Smooth muscle cell (in vitro differentiated cells): ENCODE measurements at regions not wholly inside any gene's neighbourhood (a gene's known extent, or its start where the extent isn't known, plus 50 kb on each side); places are given as distances from the start of the nearest gene placed in this dataset.
"Not testable (repeated sequence)": the region's sequence is repeated elsewhere in the genome, so short reads cannot be mapped to it uniquely, and the experiment has no call there.

Source experiments
- DNase-seq: peaks from one replicate; lab custom pipeline; 2025; ENCODE audit not compliant: unreplicated experiment; lab: John Stamatoyannopoulos, UW
- H2AFZ ChIP-seq: fragments of 200-600 bp; sonication (generic); 2 replicates; pipeline ENCODE4 v1.6.0; 2016; ENCODE audit warnings: antibody characterized with exemption, low read depth, mild to moderate bottlenecking
- H3F3A ChIP-seq: fragments of 200-600 bp; sonication (generic); 2 replicates; pipeline ENCODE4 v1.6.0; 2017; ENCODE audit warnings: antibody characterized with exemption, low read depth
- H3K27ac ChIP-seq: fragments of 200-600 bp; sonication (generic); 2 replicates; pipeline ENCODE4 v1.5.1; 2016; ENCODE audit warnings: low read depth, mild to moderate bottlenecking
- H3K27me3 ChIP-seq: fragments of 200-600 bp; sonication (generic); 2 replicates; pipeline ENCODE4 v1.6.1; 2016; ENCODE audit warnings: low read depth, mild to moderate bottlenecking
- H3K36me3 ChIP-seq: fragments of 200-600 bp; sonication (generic); 2 replicates; pipeline ENCODE4 v1.5.1; 2016; ENCODE audit warnings: low read depth
- H3K4me1 ChIP-seq: fragments of 200-600 bp; sonication (generic); 2 replicates; pipeline ENCODE4 v1.5.1; 2016; ENCODE audit warnings: low read depth
- H3K4me2 ChIP-seq: fragments of 200-600 bp; sonication (generic); 2 replicates; pipeline ENCODE4 v1.6.0; 2016; ENCODE audit warnings: mild to moderate bottlenecking
- H3K4me3 ChIP-seq: fragments of 200-600 bp; sonication (generic); 2 replicates; pipeline ENCODE4 v1.5.1; 2016; ENCODE audit warnings: mild to moderate bottlenecking
- H3K79me2 ChIP-seq: fragments of 200-600 bp; sonication (generic); 2 replicates; pipeline ENCODE4 v1.6.0; 2016; ENCODE audit warnings: low read depth, mild to moderate bottlenecking
- H3K9ac ChIP-seq: fragments of 200-600 bp; sonication (generic); 2 replicates; pipeline ENCODE4 v1.6.0; 2016; ENCODE audit warnings: low read depth
- H3K9me3 ChIP-seq: fragments of 200-600 bp; sonication (generic); replicated peaks from 2 replicates; pipeline ENCODE4 v1.5.1; 2016; ENCODE audit warnings: low read depth
- H4K20me1 ChIP-seq: fragments of 200-600 bp; sonication (generic); 2 replicates; pipeline ENCODE4 v1.6.0; 2016; ENCODE audit warnings: low read depth
- WGBS: methylation state at CpG from one replicate; pipeline ENCODE4 v1.1.7; 2016; ENCODE audit warnings: low lambda C conversion rate; 5-methylcytosine and 5-hydroxymethylcytosine counted together
- TF ChIP-seq, protein P1 (sequence below): fragments of 200-600 bp; sonication (generic); IDR thresholded peaks from 2 replicates; pipeline ENCODE4 v1.5.1; 2017; ENCODE audit warnings: borderline replicate concordance, mild to moderate bottlenecking, antibody characterized with exemption; ENCODE audit not compliant: insufficient read depth, poor library complexity, severe bottlenecking

DNA sequence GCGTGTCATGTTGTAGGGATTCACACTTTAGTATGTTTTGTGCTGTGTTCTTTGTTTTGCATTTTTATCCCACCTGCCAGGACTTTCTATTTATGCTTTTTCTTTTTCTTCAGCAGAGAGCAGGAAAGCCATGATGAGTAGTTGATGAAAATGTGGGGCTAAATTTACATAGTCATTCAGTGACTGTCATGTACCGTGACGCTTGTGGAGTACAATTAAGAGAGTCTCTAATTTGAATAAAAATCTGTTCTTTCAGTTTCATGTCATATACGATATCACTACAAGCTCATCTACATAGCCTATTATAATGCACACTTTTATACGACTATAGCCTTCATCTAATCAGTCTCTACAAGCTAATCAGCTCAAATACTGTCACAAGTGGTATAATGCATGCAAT, 112.7 kb upstream of the SPATS2L start:
- no peak overlapping the region for H3K27ac ChIP-seq
- 90% methylated on average over 5 of the region's 5 CpGs for WGBS
- no peaks in the 10 kb centered on the region for H3K4me1 ChIP-seq
- H4K20me1 ChIP-seq: no peaks in the 10 kb centered on the region
- H3K9ac ChIP-seq: no peak overlapping the region
- H3K79me2 ChIP-seq: no peaks in the 10 kb centered on the region
- H3K36me3 ChIP-seq: no peaks in the 10 kb centered on the region
- no peak overlapping the region for H2AFZ ChIP-seq
- H3K27me3 ChIP-seq: no peaks in the 10 kb centered on the region
- H3K9me3 ChIP-seq: no peaks in the 10 kb centered on the region
- no peak overlapping the region for H3K4me3 ChIP-seq
- no peak for DNase-seq
- H3F3A ChIP-seq: no peaks in the 10 kb centered on the region
- TF ChIP-seq, protein P1, sequence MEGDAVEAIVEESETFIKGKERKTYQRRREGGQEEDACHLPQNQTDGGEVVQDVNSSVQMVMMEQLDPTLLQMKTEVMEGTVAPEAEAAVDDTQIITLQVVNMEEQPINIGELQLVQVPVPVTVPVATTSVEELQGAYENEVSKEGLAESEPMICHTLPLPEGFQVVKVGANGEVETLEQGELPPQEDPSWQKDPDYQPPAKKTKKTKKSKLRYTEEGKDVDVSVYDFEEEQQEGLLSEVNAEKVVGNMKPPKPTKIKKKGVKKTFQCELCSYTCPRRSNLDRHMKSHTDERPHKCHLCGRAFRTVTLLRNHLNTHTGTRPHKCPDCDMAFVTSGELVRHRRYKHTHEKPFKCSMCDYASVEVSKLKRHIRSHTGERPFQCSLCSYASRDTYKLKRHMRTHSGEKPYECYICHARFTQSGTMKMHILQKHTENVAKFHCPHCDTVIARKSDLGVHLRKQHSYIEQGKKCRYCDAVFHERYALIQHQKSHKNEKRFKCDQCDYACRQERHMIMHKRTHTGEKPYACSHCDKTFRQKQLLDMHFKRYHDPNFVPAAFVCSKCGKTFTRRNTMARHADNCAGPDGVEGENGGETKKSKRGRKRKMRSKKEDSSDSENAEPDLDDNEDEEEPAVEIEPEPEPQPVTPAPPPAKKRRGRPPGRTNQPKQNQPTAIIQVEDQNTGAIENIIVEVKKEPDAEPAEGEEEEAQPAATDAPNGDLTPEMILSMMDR: no peak
- H3K4me2 ChIP-seq: no peak overlapping the region

DNA sequence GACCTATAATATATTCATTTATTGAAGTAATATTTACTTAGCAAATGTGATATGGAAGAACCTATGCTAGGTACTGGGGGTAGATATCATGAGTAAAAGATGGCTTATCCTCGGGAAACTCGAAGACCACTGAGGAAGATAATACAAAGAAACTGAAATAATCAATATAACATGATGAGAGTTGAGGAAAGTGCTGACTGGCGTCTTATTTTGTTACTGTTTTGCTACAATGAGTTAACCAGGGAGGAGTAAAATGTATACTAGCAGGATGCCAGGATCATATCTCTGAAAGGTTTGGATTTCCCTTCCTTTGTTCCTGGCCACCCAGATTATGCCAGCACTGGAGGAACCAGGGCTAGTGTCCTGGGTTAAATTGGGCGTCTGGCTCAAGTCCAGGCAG, 111.7 kb upstream of the SPATS2L start:
- DNase-seq: no peak
- H3K27me3 ChIP-seq: no peaks in the 10 kb centered on the region
- H2AFZ ChIP-seq: no peak overlapping the region
- H4K20me1 ChIP-seq: no peaks in the 10 kb centered on the region
- H3K4me1 ChIP-seq: peaks cover 4% of the 10 kb centered on the region
- TF ChIP-seq, protein P1: no peak
- H3K9ac ChIP-seq: no peak overlapping the region
- H3K4me2 ChIP-seq: no peak overlapping the region
- H3K9me3 ChIP-seq: no peaks in the 10 kb centered on the region
- 96% methylated on average over 4 of the region's 4 CpGs for WGBS
- no peak overlapping the region for H3K4me3 ChIP-seq
- no peak overlapping the region for H3K27ac ChIP-seq
- H3F3A ChIP-seq: no peaks in the 10 kb centered on the region
- no peaks in the 10 kb centered on the region for H3K79me2 ChIP-seq
- H3K36me3 ChIP-seq: no peaks in the 10 kb centered on the region

DNA sequence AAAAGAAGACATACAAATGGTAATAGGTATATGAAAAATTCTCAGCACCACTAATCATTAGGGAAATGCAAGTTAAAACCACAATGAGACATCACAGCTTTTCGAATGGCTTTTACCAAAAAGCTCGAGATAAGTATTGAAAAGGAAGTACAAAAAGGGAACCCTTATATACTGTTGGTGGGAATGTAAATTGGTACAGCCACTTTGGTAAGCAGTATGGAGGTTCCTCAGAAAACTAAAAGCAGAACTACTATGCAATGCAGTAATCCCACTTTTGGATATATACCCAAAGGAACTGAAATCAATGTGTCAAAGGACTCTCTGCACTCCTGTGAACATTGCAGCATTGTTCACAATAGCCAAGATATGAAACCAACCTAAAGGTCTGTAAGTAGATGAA, 107.5 kb upstream of the SPATS2L start:
- TF ChIP-seq, protein P1: no peak
- DNase-seq: no peak
- Histone ChIP-seq H3K9ac (no peak overlapping the region), H4K20me1 (no peaks in the 10 kb centered on the region), H3K27me3 (no peaks in the 10 kb centered on the region), H3K79me2 (no peaks in the 10 kb centered on the region), H3K4me2 (no peak overlapping the region), H3K36me3 (no peaks in the 10 kb centered on the region), H3K4me3 (no peak overlapping the region), H3K27ac (no peak overlapping the region), H3F3A (no peaks in the 10 kb centered on the region), H2AFZ (peak overlapping the region; percentile 62), H3K4me1 (peaks cover 4% of the 10 kb centered on the region), H3K9me3 (no peaks in the 10 kb centered on the region)
- 88% methylated on average over 2 of the region's 2 CpGs for whole genome bisulfite sequencing

DNA sequence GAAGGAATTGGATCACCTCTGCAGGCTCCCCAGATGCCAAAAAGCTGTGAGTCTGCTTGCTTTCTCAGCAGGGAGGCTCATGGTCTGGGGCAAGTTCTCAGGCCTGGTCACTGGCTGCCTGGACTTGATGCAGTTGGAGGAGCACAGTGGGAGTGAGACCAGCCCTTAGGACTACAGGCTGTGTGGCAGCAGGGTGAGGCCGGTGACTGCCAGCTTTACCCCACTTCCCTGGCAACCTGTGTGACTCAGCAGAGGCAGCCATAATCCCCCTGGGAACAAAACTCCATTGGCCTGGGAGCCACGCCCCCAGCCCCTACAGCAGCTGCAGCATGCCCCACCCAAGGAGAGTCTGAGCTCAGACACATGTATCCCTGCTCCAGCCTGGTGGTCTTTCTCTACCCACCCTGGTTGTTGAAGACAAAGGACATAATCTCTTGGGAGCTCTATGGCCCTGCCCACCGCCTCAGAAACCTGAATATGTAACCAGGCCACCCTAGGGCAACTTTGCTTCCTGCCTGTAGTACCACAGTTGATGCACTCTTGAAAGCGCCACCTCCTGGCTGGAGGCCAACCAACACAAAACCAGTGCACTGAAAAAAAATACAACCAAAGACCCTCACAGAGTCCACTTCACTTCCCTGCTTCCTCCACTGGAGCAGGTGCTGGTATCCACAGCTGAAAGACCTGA, 106.8 kb upstream of the SPATS2L start:
- H3K9ac ChIP-seq: no peak overlapping the region
- WGBS: 98% methylated on average over 4 of the region's 4 CpGs
- no peaks in the 10 kb centered on the region for H3F3A ChIP-seq
- H3K4me2 ChIP-seq: no peak overlapping the region
- H3K27ac ChIP-seq: no peak overlapping the region
- no peaks in the 10 kb centered on the region for H4K20me1 ChIP-seq
- H3K9me3 ChIP-seq: no peaks in the 10 kb centered on the region
- TF ChIP-seq, protein P1: no peak
- H3K27me3 ChIP-seq: no peaks in the 10 kb centered on the region
- H3K4me3 ChIP-seq: no peak overlapping the region
- H2AFZ ChIP-seq: peak overlapping the region; percentile 62
- DNase-seq: no peak
- peaks cover 4% of the 10 kb centered on the region for H3K4me1 ChIP-seq
- H3K79me2 ChIP-seq: no peaks in the 10 kb centered on the region
- H3K36me3 ChIP-seq: no peaks in the 10 kb centered on the region

DNA sequence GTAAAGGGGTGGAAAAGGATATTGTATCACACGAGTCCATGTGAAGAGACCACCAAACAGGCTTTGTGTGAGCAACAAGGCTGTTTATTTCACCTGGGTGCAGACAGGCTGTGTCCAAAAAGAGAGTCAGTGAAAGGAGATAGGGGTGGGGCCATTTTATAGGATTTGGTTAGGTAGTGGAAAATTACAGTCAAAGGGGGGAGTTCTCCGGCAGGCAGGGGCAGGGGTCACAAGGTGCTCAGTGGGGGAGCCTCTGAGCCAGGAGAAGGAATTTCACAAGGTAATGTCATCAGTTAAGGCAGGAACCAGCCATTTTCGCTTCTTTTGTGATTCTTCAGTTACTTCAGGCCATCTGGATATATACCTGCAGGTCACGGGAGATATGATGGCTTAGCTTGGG, 104.7 kb upstream of the SPATS2L start:
- not testable (repeated sequence) for H3K4me1 ChIP-seq, H3K4me2 ChIP-seq, H3K4me3 ChIP-seq, H3K27ac ChIP-seq, H3K27me3 ChIP-seq, DNase-seq, H2AFZ ChIP-seq, H4K20me1 ChIP-seq, H3K36me3 ChIP-seq, H3K79me2 ChIP-seq, H3K9ac ChIP-seq, H3K9me3 ChIP-seq, H3F3A ChIP-seq
- WGBS: 74% methylated on average over 4 of the region's 4 CpGs
